ENCODE measurements at regions not wholly inside any gene's neighbourhood (a gene's known extent, or its start where the extent isn't known, plus 50 kb on each side); places are given as distances from the start of the nearest gene placed in this dataset.
"Not testable (repeated sequence)": the region's sequence is repeated elsewhere in the genome, so short reads cannot be mapped to it uniquely, and the experiment has no call there.

DNA sequence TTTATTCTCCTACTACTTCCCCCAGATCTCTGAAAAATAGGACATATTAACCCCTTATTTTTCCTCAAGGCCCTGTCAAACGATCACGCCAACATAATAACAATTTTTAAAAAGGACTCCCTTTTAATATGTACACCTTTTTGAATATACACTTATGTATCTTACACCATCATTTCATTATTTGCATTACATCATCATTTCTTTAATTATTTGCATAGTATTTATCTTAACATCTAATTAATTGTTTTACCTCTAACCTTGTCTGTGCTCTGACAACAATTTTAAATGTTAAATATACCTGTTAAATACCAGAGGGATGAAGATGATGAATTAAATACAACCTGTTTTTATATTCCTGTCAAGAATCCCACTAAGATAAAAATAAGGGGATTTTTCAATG is 432.2 kb downstream of the PTPRC start:
- H3K9me3 ChIP-seq (ENCODE audit: insufficient read depth, low read depth, low read length), result no peaks in the 10 kb centered on the region
- H3K27me3 ChIP-seq (ENCODE audit: insufficient read depth, low read length), result no peaks in the 10 kb centered on the region
- no peak overlapping the region for H3K27ac ChIP-seq (ENCODE audit: low read length)
- no peaks in the 10 kb centered on the region for H3K36me3 ChIP-seq (ENCODE audit: insufficient read depth, low read depth, low read length)
- no peaks in the 10 kb centered on the region for H3K4me1 ChIP-seq (ENCODE audit: insufficient read depth, low read length)
- no peak overlapping the region for H3K4me3 ChIP-seq (ENCODE audit: low read length)
- H3K9ac ChIP-seq (ENCODE audit: low read depth, low read length), result no peak overlapping the region

GRCh38 chr1:199073166-199073565 is 434.3 kb downstream of the PTPRC start:
- no peak overlapping the region for H3K4me3 ChIP-seq (ENCODE audit: low read length)
- no peaks in the 10 kb centered on the region for H3K36me3 ChIP-seq (ENCODE audit: insufficient read depth, low read depth, low read length)
- no peak overlapping the region for H3K9ac ChIP-seq (ENCODE audit: low read depth, low read length)
- no peaks in the 10 kb centered on the region for H3K4me1 ChIP-seq (ENCODE audit: insufficient read depth, low read length)
- H3K9me3 ChIP-seq (ENCODE audit: insufficient read depth, low read depth, low read length), result no peaks in the 10 kb centered on the region
- H3K27me3 ChIP-seq (ENCODE audit: insufficient read depth, low read length), result no peaks in the 10 kb centered on the region
- H3K27ac ChIP-seq (ENCODE audit: low read length), result no peak overlapping the region

- H3K27ac ChIP-seq (ENCODE audit: low read length), result no peak overlapping the region
- no peaks in the 10 kb centered on the region for H3K9me3 ChIP-seq (ENCODE audit: insufficient read depth, low read depth, low read length)
- no peak overlapping the region for H3K4me3 ChIP-seq (ENCODE audit: low read length)
- H3K9ac ChIP-seq (ENCODE audit: low read depth, low read length), result no peak overlapping the region
- H3K36me3 ChIP-seq (ENCODE audit: insufficient read depth, low read depth, low read length), result no peaks in the 10 kb centered on the region
- no peaks in the 10 kb centered on the region for H3K27me3 ChIP-seq (ENCODE audit: insufficient read depth, low read length)
- H3K4me1 ChIP-seq (ENCODE audit: insufficient read depth, low read length), result no peaks in the 10 kb centered on the region
Observed at GRCh38 chr1:199075792-199076191, 437.0 kb downstream of the PTPRC start.

GRCh38 chr1:199079994-199080393 is 441.2 kb downstream of the PTPRC start:
- Histone ChIP-seq H3K9ac (ENCODE audit: low read depth, low read length) (no peak overlapping the region), H3K27me3 (ENCODE audit: insufficient read depth, low read length) (no peaks in the 10 kb centered on the region), H3K4me1 (ENCODE audit: insufficient read depth, low read length) (no peaks in the 10 kb centered on the region)

DNA sequence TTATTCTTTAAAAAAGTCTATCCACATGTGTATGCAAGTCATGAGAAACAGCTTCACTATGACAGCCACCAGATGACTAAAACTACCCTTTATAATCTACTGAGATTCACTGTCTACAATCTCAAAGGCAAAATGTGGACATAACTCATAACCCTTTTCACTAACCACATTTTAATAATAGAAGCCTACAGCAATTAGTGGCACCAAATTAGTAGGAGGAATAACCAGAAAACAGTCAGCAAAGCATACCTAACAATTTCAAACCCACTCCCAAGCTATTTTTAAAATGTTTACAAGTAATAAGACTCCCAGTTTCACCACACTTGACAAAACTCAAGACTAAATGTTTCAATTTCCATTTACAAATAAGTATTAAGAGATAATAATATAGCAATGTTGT is 442.9 kb downstream of the PTPRC start:
- Histone ChIP-seq H3K4me1 (ENCODE audit: insufficient read depth, low read length) (no peaks in the 10 kb centered on the region), H3K27ac (ENCODE audit: low read length) (no peak overlapping the region), H3K4me3 (ENCODE audit: low read length) (no peak overlapping the region), H3K27me3 (ENCODE audit: insufficient read depth, low read length) (no peaks in the 10 kb centered on the region), H3K36me3 (ENCODE audit: insufficient read depth, low read depth, low read length) (no peaks in the 10 kb centered on the region), H3K9ac (ENCODE audit: low read depth, low read length) (no peak overlapping the region), H3K9me3 (ENCODE audit: insufficient read depth, low read depth, low read length) (no peaks in the 10 kb centered on the region)

More at GRCh38 chr1:199079994-199080393, 441.2 kb downstream of the PTPRC start:
- no peaks in the 10 kb centered on the region for H3K9me3 ChIP-seq (ENCODE audit: insufficient read depth, low read depth, low read length)
- H3K36me3 ChIP-seq (ENCODE audit: insufficient read depth, low read depth, low read length), result no peaks in the 10 kb centered on the region
- H3K4me3 ChIP-seq (ENCODE audit: low read length), result no peak overlapping the region
- no peak overlapping the region for H3K27ac ChIP-seq (ENCODE audit: low read length)

- Histone ChIP-seq H3K36me3 (ENCODE audit: insufficient read depth, low read depth, low read length) (no peaks in the 10 kb centered on the region), H3K4me3 (ENCODE audit: low read length) (no peak overlapping the region), H3K27me3 (ENCODE audit: insufficient read depth, low read length) (no peaks in the 10 kb centered on the region), H3K9me3 (ENCODE audit: insufficient read depth, low read depth, low read length) (no peaks in the 10 kb centered on the region), H3K4me1 (ENCODE audit: insufficient read depth, low read length) (no peaks in the 10 kb centered on the region), H3K27ac (ENCODE audit: low read length) (no peak overlapping the region), H3K9ac (ENCODE audit: low read depth, low read length) (no peak overlapping the region)
Observed at GRCh38 chr1:199082778-199083389, 444.0 kb downstream of the PTPRC start.

GRCh38 chr1:199083680-199084079 is 444.8 kb downstream of the PTPRC start:
- no peak overlapping the region for H3K9ac ChIP-seq (ENCODE audit: low read depth, low read length)

DNA sequence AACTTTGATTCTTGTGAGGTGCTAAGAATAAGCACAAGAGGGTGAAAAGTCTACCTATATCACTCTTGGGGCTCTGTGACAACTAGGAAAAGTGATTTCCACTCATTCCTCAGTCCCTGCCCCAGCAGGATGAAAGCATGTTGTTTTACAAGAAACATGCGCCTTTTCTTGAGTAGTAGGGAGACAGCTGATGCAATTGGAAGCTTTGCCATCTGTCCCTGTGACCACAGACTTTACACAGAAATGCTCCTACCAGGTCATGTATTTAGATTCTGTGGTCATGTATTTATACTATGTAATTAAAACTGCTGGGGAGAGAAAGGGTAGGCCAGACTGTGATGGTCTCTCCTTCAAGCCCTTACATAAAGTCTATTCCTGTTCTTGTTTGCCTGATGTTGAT is 445.5 kb downstream of the PTPRC start:
- H3K27ac ChIP-seq (ENCODE audit: low read length), result no peak overlapping the region
- no peaks in the 10 kb centered on the region for H3K9me3 ChIP-seq (ENCODE audit: insufficient read depth, low read depth, low read length)
- H3K27me3 ChIP-seq (ENCODE audit: insufficient read depth, low read length), result no peaks in the 10 kb centered on the region
- H3K4me3 ChIP-seq (ENCODE audit: low read length), result no peak overlapping the region
- no peaks in the 10 kb centered on the region for H3K36me3 ChIP-seq (ENCODE audit: insufficient read depth, low read depth, low read length)
- H3K9ac ChIP-seq (ENCODE audit: low read depth, low read length), result no peak overlapping the region
- no peaks in the 10 kb centered on the region for H3K4me1 ChIP-seq (ENCODE audit: insufficient read depth, low read length)

More at GRCh38 chr1:199083680-199084079, 444.8 kb downstream of the PTPRC start:
- H3K27me3 ChIP-seq (ENCODE audit: insufficient read depth, low read length), result no peaks in the 10 kb centered on the region
- H3K4me1 ChIP-seq (ENCODE audit: insufficient read depth, low read length), result no peaks in the 10 kb centered on the region
- H3K9me3 ChIP-seq (ENCODE audit: insufficient read depth, low read depth, low read length), result no peaks in the 10 kb centered on the region
- H3K4me3 ChIP-seq (ENCODE audit: low read length), result no peak overlapping the region
- H3K27ac ChIP-seq (ENCODE audit: low read length), result no peak overlapping the region
- H3K36me3 ChIP-seq (ENCODE audit: insufficient read depth, low read depth, low read length), result no peaks in the 10 kb centered on the region

GRCh38 chr1:199085903-199086302 is 447.1 kb downstream of the PTPRC start:
- Histone ChIP-seq H3K4me1 (ENCODE audit: insufficient read depth, low read length) (no peaks in the 10 kb centered on the region), H3K9me3 (ENCODE audit: insufficient read depth, low read depth, low read length) (no peaks in the 10 kb centered on the region), H3K27me3 (ENCODE audit: insufficient read depth, low read length) (no peaks in the 10 kb centered on the region), H3K9ac (ENCODE audit: low read depth, low read length) (no peak overlapping the region), H3K36me3 (ENCODE audit: insufficient read depth, low read depth, low read length) (no peaks in the 10 kb centered on the region), H3K4me3 (ENCODE audit: low read length) (no peak overlapping the region), H3K27ac (ENCODE audit: low read length) (no peak overlapping the region)

GRCh38 chr1:199087144-199087543 is 448.3 kb downstream of the PTPRC start:
- Histone ChIP-seq H3K4me1 (ENCODE audit: insufficient read depth, low read length) (no peaks in the 10 kb centered on the region), H3K27ac (ENCODE audit: low read length) (no peak overlapping the region)

DNA sequence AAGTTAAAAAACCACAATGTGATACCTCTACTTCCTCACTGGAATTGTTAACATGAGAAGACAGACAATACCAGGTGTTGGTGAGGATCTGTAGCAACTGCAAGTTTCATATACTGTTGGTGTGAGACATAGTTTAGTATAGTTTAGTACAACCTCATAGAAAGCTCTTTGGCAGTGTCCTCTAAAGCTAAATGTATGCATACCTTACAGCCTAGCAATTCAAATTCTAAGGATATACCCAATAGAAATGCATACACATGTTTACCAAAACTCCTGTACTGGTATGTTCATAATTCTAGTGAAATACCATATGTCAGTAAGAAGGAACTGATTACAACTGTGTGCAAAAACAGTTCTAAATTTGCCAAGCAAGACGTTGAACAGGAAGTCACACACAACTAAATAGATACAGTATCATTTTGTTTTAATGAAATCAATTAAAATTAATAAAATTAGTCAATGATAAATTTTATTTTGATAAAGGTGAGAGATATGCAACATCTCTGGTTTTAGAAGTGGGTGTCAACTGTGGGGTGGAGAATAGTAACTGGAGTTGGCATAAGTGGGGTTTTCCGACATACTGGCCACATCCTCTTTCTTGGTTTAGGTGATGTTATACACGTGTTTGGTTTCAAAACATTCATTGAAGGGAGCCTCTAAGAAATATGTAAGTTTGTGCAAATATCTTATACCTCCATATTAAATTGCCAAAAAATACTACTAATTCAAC is 450.7 kb downstream of the PTPRC start:
- no peak overlapping the region for H3K9ac ChIP-seq (ENCODE audit: low read depth, low read length)
- no peak overlapping the region for H3K4me3 ChIP-seq (ENCODE audit: low read length)
- no peaks in the 10 kb centered on the region for H3K9me3 ChIP-seq (ENCODE audit: insufficient read depth, low read depth, low read length)
- no peaks in the 10 kb centered on the region for H3K27me3 ChIP-seq (ENCODE audit: insufficient read depth, low read length)
- H3K4me1 ChIP-seq (ENCODE audit: insufficient read depth, low read length), result no peaks in the 10 kb centered on the region
- H3K27ac ChIP-seq (ENCODE audit: low read length), result no peak overlapping the region
- H3K36me3 ChIP-seq (ENCODE audit: insufficient read depth, low read depth, low read length), result no peaks in the 10 kb centered on the region

More at GRCh38 chr1:199087144-199087543, 448.3 kb downstream of the PTPRC start:
- H3K4me3 ChIP-seq (ENCODE audit: low read length), result no peak overlapping the region
- no peaks in the 10 kb centered on the region for H3K36me3 ChIP-seq (ENCODE audit: insufficient read depth, low read depth, low read length)
- no peaks in the 10 kb centered on the region for H3K27me3 ChIP-seq (ENCODE audit: insufficient read depth, low read length)
- no peak overlapping the region for H3K9ac ChIP-seq (ENCODE audit: low read depth, low read length)
- no peaks in the 10 kb centered on the region for H3K9me3 ChIP-seq (ENCODE audit: insufficient read depth, low read depth, low read length)

- not testable (repeated sequence) for H3K9me3 ChIP-seq (ENCODE audit: insufficient read depth, low read depth, low read length); H3K36me3 ChIP-seq (ENCODE audit: insufficient read depth, low read depth, low read length); H3K27me3 ChIP-seq (ENCODE audit: insufficient read depth, low read length); H3K4me3 ChIP-seq (ENCODE audit: low read length); H3K4me1 ChIP-seq (ENCODE audit: insufficient read depth, low read length); H3K9ac ChIP-seq (ENCODE audit: low read depth, low read length); H3K27ac ChIP-seq (ENCODE audit: low read length)
Observed at GRCh38 chr1:199095628-199096027, 456.8 kb downstream of the PTPRC start.

All from iPS-20b (cell line).